HG03460 (cell line): ENCODE measurements at regions not wholly inside any gene's neighbourhood (a gene's known extent, or its start where the extent isn't known, plus 50 kb on each side); places are given as distances from the start of the nearest gene placed in this dataset.

Experiments
- ATAC-seq: cut with Tn5 transposase; IDR thresholded peaks from one replicate; pipeline ENCODE4 v1.9.1; 2021; ENCODE audit not compliant: unreplicated experiment

DNA sequence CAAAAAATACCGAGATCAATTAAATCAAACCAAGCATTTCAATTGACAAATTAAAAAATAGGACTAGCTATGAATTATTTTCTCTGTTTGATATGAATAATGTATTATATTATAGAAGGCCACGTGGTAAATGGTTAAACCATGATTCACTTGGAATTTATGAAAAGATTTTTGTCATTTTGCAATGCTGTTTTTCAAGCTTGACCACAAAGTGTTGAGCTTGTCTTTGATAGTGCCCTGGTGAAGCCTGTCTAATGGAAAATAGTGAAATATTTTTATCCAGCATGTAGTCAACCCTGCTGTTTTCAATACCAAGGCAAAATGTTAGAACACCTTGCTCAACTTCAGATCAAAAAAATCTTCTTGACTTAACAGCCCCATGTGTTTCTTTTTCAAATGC lies 288.0 kb upstream of the PRMT6 start:
- ATAC-seq = no peak

DNA sequence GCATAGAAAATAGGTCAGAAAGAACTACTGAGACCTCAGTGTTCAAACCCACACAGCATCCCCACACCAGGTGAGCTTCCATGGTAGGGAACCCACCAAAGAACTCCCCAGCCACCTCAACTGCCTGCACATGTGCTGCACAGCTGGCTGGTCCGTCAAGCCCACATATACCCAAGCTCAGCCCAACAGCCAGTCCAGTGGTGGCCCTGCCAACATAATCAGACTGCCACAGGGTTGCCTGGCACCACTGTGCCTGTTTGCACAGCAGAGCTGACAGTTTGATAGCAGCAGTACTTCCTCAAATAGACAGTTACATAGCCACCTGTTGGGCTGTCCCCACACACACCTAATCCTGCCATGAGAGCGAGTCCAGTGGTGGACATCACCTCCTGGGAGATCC lies 283.3 kb upstream of the PRMT6 start:
- no peak for ATAC-seq

DNA sequence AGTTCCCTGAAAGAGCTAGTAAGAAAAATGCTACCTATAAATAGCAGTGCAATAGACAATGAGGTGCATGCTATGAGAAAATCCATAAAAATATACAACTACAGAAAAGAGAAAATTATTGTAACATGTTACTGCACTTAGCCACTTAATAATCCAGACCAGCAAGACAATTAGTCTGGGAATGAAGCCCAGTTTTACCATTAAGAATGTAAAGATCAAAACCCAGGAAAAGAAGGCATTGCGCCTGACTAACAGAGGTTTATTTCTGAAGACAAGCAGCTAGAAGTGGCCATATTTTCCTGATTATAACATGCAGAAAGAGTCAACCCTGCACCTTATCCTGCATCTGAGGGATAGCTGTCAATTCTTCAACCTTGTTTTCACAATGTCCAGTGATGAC lies 276.4 kb upstream of the PRMT6 start:
- ATAC-seq = no peak

DNA sequence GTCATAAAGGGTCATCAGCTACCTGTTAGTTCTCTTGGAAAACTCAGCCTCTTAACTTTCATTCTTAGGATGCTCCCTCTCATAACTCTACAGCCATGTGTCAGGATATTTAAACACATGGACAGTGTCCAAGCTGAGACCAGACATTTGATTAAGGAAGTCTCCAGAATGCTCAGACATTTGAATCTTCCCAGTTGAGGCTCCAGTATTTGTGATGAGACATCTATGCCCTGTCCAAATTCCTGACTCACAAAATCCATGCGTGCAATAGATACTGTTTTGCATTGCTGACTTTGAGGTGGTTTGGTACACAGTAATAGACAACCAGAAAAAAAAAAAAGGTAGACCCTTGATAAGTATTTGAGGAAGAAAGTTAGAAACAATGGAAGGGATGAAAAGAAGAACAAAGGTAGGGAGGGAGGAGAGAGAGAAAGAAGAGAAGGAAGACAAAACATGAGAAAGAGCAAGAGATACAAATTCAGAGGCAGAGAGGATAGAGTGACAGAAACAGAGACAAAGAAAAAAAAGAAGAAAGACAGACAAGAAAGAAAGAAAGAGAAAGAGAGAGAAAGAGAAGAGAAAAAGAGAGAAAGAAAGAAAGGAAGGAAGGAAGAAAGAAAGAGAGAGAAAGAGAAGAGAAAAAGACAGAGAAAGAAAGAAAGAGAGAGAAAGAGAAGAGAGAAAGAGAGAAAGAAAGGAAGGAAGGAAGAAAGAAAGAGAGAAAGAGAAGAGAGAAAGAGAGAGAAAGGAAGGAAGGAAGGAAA lies 275.5 kb upstream of the PRMT6 start:
- ATAC-seq = no peak

DNA sequence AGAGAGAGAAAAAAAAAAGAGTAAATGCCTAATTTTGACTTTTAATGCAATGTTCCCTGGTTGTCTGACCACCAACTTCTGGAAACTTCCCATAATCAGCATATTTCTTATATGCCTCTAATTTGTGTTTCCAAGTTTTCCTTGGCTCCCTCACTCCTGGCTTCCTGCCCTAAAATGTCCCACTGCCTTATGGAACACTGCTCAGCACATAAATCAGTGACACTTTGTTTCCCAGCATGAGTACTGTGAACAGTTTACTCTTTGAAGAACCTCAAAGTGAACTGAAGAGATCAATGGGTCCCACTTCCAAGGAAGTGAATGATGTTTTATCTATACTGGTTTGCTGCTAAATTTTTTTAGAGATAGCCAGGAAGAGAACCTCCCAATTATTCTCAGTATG lies 271.3 kb upstream of the PRMT6 start:
- ATAC-seq = no peak

DNA sequence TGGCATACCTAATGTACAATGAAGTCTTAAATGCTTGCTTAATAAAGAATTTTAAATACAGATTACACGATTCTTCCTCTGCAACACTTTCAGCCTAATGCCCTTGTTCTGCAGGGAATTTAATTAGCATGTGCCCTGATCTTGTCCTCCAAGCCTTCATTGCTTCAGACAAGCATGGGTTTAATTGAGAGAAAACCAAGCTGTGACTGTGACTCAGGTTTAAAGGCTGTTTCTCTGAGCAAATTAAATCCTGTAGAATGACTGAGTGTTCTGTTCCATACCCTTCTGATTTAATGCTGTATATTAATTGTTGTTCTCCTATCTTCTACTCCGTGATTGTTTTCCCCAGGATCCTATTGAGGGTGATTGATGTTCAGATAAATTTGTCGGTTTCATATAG lies 269.0 kb upstream of the PRMT6 start:
- no peak for ATAC-seq

DNA sequence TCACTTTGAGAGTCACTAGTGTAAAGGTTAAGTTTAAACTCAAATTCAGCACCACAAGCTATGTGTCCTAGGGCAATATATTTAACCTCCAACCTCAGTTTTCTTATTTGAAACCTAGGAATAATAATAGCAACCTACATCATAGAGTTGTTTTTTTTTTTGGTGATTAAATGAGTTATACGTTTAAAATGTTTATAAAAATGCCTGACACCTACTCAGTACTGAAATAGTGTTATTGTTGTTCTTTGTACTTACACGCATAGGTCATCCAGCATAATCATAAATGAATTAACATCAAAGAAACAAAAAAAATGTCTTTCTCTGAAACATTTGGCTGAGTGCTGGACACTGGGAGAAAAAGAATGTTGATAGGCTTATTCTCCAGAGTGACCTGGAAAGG lies 266.8 kb upstream of the PRMT6 start:
- no peak for ATAC-seq

DNA sequence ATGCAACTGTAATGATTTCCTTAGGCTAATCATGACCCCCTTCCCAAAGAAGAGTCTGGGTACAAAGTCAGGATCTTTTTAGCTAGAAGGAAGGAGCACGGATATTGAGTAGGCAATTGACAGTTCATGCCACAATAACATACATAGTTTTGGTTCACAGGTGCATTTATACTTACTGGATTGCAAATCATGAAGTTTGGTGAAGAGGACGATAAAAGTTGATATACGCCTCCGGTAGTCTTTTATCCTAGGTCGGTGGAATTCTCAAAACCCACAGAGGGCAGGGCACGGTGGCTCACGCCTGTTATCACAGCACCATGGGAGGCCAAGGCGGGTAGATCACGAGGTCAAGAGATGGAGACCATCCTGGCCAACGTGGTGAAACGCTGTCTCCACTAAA lies 265.4 kb upstream of the PRMT6 start:
- ATAC-seq = no peak

DNA sequence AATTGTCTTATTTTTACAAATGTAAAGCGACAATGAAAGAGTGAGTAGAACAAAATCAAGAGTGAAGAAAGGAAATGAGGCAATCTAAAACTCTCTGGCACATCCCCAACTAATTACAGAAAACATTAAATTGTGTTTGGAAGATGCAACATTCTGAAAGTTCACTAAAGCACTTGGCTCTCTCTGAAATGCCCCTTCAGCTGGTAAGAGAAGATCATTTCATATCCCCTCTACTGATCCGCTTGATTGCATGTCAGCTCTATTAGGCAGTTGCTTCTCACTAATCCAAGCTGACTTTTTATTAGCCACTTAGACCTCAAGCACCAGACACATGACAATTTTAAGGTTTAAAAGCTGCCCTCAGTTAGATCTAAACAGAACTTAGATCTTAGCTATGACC lies 262.8 kb upstream of the PRMT6 start:
- ATAC-seq = no peak

DNA sequence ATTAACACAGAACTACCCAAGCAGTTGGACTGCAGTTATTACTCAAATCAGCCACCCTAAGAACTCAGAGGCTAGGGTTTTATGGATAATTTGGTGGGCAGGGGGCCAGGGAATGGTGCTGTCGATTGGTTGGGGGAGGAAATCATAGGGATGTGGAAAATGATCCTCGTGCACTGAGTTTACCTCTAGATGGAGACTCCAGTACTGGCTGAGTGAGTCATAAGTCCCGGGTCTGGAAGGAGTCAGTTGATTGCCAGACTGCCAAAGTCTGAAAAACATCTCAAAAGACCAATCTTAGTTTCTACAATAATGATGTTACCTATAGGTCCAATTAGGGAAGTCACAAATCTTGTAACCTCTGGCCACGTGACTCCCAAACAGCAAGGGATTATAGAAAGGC lies 257.5 kb upstream of the PRMT6 start:
- ATAC-seq = no peak

DNA sequence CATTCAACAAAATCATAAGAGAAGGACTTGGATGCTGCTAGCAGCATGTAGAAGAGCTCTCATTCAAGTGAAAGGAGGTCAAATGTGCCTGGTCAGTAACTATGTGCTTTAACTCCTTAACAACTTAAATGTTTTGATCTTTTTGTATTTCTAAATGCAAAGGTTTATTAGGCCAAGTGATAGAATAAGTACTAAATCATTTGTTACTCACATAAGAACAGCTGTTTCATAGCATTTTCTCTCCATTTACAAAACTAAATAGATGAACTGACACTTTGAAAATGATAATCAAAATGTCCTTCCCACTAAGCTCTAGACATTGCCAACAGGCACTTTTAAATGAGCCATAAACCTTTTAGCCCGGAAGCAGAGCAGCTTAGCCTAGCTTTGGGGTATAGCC lies 254.3 kb upstream of the PRMT6 start:
- ATAC-seq = no peak

DNA sequence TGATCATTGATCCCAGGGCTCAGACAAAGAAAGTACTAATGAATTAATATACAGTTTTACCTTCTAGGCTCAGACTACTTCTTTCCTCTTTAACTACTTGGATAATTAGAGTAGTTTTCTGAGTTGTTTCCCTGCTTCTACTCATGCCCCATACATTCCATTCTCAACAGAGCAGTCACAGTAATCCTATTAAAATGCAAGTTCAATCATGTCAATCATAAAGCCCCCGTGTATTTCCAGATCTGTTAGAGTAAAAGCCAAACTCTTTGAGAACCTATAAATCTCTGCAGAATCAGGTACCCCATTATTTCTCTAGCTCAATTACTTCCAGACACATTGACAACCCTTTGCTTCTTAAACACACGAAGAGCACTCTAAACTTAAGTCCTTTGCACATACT lies 242.1 kb upstream of the PRMT6 start:
- no peak for ATAC-seq

DNA sequence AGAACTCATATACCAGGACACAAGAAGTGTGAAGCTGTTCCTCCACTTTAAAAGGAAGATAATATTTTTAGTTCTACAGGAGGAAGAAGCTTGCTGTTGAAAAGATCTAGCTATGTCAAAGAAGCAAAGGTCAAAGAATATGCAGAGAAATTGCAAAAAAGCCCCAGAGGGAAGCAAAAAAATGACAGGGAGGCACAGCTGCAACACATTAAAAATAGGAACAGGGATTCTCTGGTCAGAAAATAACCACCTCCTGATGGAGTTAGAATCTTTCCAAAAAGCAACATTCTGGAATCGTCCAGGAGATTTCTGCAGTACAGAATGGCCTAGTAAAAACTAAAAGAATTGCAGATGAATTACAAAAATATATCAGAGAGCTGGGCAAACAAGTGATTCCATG lies 238.9 kb upstream of the PRMT6 start:
- no peak for ATAC-seq

DNA sequence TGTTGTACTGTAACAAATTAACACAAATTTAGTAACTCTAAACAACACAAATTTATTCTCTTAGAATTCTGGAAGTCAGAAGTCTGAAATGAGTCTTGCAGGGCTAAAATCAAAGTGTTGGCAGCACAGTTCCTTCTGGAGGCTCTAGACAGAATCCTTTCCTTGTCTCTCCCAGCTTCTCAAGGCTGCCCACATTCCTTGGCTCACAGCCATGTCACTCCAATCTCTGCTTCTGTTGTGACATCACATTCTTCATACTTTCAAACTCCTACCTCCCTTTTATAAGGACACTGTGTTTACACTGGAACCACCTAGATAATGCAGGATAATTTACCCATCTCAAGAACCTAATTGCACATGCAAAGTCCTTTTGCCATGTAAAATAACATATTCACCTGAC lies 225.0 kb upstream of the PRMT6 start:
- ATAC-seq = no peak

DNA sequence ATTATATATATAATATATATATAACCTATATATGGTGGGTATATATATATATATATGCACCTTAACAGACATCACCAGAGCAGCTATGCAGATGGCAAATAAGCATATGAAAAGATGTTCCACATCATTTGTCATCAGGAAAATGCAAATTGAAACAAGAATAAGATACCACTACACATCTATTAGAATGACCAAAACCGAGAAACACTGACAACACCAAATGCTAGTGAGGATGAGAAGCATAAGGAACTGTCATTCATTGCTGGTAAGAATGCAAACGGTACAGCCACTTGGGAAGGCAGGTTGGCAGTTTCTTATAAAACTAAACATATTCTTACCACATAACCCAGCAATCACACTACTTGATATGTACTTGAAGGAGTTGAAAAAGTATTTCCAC lies 219.8 kb upstream of the PRMT6 start:
- ATAC-seq = peak; percentile 80

DNA sequence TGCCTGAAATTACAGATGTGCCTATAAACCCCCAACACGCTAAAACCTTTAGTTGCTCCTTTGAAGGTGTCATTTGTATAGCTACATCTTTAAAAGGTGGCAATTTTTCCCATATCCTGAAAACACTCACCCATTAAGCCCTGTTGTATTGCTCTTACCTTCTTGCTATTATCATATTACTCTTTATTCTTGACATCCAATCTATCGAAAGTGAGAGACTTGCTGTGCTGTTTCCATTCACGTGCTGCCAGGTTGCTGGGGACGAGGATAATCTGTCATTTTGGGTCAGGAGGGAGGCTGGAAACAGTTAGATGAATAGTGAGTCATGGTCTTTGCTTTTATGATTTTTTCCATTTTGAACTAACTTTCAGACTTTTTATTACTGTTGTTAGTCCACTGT lies 213.0 kb upstream of the PRMT6 start:
- no peak for ATAC-seq

DNA sequence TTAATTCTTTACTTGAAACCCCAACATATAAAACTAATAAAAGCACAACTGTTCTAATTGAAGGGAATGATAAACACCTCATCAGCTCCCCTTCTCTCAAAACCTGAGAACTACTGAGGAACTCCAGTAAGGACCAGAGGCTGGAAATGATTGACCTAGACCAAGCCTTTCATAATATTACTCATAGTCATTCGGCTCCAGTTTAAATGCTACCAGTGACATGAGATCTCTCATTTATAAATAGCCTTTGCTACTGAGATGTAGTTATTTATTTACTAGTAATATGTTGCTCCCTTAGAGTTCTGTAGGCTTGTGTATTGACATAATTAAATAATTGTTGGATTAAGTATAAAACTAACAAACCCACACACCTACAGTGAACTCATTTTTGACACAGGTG lies 209.8 kb upstream of the PRMT6 start:
- ATAC-seq = peak; percentile 97

DNA sequence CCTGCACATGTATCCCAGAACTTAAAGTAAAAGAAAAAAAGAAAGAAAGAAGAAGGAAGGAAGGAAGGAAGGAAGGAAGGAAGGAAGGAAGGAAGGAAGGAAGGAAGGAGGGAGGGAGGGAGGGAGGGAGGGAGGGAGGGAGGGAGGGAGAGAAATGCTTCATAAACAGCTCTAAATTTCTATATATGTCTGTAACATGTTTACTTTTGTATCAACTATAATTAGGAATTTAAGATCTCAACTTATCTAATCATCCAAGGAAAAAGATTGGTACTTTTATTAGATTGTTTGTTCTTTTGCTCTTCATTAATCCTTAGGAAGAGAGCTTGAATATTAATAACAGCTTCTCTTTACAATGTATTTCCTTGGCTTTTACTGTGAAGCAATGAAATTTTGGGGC lies 195.4 kb upstream of the PRMT6 start:
- no peak for ATAC-seq

DNA sequence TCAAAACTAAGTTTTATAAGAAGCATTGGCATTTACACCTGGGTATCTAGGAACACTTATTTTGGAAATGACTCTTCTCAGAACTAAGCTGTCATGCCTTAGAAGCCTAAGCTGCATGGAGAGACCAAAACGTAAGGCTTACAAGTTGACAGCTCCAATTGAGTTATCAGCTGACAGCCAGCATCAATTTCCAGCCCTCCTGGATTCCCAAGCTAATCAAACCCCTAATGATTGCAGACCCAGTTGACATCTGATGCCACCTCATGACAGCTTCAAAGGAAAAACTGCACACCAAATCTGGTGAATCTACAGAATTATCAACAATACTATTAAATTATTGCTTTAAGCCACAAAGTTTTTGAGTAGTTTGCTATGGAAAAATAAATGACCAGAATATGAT lies 187.6 kb upstream of the PRMT6 start:
- no peak for ATAC-seq

DNA sequence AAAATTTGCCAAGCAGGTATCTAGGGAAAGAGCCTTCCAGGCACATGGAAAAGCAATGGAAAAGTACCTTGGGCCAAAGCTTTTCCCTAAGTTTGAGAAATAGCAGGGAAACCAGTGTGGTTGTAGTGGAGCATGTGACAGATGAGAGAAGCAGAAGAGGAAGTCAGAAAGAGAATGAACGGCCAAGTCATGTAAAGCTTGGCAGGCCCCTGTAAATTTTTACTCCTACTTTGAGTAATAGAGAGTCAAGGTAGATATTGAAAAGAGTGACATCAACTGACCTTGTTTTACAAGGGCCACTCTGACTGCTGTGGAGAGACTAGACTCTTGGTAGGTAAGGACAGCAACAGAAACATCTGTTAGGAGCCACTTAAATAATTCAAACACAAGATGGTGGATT lies 180.9 kb upstream of the PRMT6 start:
- ATAC-seq = peak; percentile 73

DNA sequence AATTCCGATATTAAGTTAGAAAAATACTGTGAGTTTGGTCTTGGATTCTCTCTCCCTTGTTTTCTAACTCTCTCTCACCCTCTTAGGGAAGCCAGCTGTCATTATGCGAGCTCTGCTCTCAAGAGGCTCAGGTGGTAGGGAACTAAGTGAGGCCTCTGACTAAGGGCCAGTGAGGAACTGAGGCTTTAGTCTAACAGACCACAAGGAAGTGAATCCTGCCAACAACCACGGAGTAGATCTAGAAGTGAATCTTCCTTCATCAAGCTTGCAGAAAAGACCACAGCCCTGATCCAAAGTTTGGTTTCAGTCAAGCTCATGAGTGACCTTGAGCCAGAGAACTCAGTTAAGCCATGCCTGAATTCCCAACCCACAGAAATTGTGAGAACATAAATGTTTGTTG lies 180.1 kb upstream of the PRMT6 start:
- no peak for ATAC-seq

DNA sequence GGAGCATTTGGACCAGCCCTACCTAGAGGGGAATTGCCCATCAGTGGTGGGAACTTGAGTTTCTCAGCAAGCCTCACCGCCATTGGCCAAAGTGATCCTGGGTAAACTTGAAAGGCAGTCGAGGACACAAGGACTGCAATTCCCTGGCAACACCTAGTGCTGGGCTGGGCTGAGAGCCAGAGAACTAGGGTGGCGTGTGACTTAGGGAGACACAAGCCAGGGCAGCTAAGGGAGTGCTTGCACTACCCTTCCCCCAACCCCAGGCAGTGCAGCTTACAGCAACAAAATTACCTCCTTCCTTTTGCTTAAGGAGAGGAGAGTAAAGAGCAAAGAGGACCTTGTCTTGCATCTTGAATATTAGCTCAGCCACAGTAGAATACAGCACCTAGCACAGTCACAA lies 176.9 kb upstream of the PRMT6 start:
- no peak for ATAC-seq

DNA sequence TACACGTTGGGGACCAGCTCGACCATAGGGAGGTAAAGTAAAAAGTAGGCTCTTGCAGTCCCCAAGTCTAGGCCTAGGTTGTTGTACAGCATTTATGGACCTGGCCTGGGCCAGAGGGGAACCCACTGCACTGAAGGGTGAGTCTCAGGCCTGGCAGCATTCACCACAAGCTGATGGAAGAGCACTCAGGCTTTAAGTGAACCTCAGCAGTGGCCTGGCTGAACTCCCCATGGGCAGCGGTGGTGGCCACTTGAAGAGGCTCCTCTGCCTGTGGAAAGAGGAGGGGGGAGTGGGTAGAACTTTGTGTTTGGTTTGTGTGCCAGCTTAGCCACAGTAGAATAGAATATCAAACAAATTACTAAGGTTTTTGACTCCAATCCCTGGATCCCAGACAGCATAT lies 176.2 kb upstream of the PRMT6 start:
- no peak for ATAC-seq

DNA sequence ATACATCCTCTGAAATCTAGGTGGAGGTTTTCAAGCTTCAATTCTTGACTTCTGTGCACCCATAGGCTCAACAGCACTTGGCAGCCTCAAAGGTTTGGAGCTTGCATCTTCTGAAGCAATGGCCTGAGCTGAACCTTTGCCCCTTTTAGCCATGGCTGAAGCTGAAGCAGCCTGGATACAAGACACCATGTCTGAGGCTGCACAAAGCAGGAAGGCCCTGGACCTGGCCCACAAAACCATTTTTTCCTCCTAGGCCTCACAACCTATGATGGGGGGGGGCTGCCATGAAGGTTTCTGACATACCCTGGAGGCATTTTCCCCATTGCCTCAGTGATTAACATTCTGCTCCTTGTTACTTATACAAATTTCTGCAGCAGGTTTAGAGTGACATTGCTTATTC lies 173.3 kb upstream of the PRMT6 start:
- ATAC-seq = no peak
